ENCODE measurements at regions not wholly inside any gene's neighbourhood (a gene's known extent, or its start where the extent isn't known, plus 50 kb on each side); places are given as distances from the start of the nearest gene placed in this dataset.
A peak's percentile ranks its signal among the peaks of the same experiment; 100 is the strongest.
"Not testable (repeated sequence)": the region's sequence is repeated elsewhere in the genome, so short reads cannot be mapped to it uniquely, and the experiment has no call there.

DNA sequence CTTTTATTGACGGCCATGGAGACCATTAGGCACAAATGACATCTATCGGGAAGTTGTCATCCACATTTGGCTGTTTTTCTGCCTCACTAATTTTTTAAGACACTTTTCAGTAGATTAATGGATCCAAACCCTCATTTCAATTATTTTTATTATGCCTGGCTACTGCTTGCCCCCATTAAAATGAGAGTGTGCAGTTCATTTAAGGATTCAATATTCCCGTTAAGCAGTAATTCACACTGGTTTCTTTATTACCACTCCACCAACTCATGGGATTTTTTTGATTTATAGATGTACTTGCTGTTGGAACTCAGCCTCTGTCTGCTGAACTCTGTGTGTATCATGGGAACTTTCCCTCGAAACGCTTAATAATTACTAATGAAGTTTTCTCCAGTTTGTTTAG, 291.8 kb upstream of the PRKX start:
- Mint-ChIP-seq H3K36me3 (no peaks in the 10 kb centered on the region), H3K27ac (no peak overlapping the region), H3K4me1 (no peaks in the 10 kb centered on the region), H3K4me3 (no peak overlapping the region), H3K27me3 (peaks cover 0 to 11% (median 3%) of the 10 kb centered on the region in 5 donors), H3K9me3 (peaks cover 0 to 5% (median 0%) of the 10 kb centered on the region in 9 donors)
- POLR2A ChIA-PET: no interaction called here
- no peak for ATAC-seq
- no peak for DNase-seq

DNA sequence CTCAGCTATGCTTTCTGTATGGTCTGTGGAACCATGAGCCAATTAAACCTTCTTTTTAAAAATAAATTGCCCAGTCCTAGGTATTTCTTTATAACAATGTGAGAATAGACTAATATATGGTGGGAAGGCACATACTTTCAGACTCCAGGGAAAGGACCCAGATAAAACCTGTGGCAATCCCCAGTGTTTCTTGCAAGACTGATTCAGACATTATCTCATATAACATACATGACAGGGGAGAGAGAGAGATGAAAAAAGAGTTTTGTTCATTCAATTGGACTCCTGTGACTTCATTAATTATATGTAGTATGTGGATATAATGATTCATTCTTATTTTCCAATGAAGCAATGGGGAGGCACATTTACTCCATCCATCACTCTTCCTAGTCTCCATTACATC, 291.4 kb upstream of the PRKX start:
- DNase-seq (no peak), ATAC-seq (no peak)
- H3K27ac Mint-ChIP-seq: no peak overlapping the region
- H3K4me3 Mint-ChIP-seq: no peak overlapping the region
- H3K9me3 Mint-ChIP-seq: peaks cover 0 to 6% (median 0%) of the 10 kb centered on the region in 9 donors
- H3K4me1 Mint-ChIP-seq: no peaks in the 10 kb centered on the region
- POLR2A ChIA-PET: no interaction called here
- no peaks in the 10 kb centered on the region for H3K36me3 Mint-ChIP-seq
- H3K27me3 Mint-ChIP-seq: peaks cover 0 to 11% (median 3%) of the 10 kb centered on the region in 5 donors

DNA sequence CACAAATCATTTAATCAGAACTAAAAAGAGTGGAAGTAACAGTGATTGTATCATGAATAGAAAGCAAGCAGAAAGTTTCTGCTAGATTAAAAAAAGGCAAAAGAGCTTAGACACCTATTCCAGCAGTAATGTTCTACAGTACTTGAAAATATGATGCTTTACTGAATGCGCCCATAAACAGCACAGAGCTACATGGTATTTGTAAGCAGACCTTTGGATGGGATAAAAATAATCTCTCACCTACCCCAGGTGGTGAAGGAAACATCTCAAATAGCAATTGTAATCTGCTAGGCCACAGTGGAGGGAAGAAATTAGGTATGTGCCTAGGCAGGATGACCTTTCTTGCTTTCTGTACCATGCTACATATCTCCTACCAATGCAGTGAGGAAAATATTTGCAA, 280.9 kb upstream of the PRKX start:
- no peak overlapping the region for H3K27ac Mint-ChIP-seq
- H3K27me3 Mint-ChIP-seq: peaks cover 0 to 3% (median 0%) of the 10 kb centered on the region in 5 donors
- POLR2A ChIA-PET: no interaction called here
- peaks cover 0 to 28% (median 3%) of the 10 kb centered on the region in 9 donors for H3K9me3 Mint-ChIP-seq
- no peaks in the 10 kb centered on the region for H3K4me1 Mint-ChIP-seq
- peaks cover 0 to 7% (median 0%) of the 10 kb centered on the region in 3 donors for H3K36me3 Mint-ChIP-seq
- no peak overlapping the region for H3K4me3 Mint-ChIP-seq
- DNase-seq (no peak), ATAC-seq (no peak)

DNA sequence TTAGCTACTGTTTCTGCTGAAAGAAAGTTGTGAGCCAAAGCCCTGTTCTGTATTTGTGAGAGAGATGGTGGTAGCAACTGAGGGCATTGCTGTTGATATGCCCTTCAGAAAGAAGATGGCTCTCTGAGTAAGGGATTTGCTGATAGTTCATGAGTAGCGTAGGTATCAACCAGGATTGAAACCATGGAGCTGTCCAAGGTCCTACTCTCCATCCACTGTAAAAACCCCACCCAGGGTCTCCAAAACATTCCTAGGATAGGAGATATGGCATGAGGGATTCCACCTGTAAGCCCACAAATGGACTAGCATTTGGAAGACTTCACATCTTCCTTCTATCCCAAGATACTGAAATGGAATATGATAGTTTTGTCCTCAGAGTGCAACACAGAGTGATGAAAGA, 277.1 kb upstream of the PRKX start:
- Mint-ChIP-seq H3K9me3 (peaks cover 0 to 28% (median 3%) of the 10 kb centered on the region in 9 donors), H3K36me3 (peaks cover 0 to 7% (median 0%) of the 10 kb centered on the region in 3 donors), H3K27ac (no peak overlapping the region), H3K4me3 (no peak overlapping the region), H3K27me3 (peaks cover 0 to 4% (median 0%) of the 10 kb centered on the region in 5 donors), H3K4me1 (no peaks in the 10 kb centered on the region)
- ATAC-seq (no peak), DNase-seq (no peak)
- POLR2A ChIA-PET: no interaction called here

DNA sequence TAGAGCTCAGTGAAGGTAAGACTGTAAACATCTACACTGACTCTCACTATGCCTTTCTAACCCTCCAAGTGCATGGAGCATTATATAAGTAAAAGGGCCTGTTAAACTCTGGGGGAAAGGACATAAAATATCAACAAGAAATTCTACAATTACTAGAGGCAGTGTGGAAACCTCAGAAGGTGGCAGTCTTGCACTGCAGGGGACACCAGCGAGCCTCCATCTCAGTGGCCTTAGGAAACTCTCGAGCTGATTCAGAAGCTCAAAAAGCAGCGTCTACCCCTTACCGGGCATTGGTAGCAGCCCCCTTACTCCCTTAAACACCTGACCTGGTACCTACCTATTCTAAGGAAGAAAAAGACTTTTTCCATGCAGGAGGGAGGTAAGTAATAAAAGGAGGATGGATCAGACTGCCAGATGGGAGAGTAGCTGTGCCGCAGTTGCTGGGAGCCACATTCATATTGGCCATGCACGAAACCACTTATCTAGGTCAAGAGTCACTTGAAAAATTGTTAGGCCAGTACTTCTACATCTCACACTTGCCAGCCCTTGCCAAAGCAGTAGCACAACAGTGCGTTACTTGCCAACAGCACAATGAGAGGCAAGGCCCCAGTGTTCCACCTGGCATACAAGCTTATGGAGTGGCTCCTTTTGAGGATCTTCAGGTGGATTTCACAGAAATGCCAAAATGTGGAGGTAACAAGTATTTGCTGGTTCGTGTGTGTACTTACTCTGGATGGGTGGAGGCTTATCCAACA, 258.8 kb upstream of the PRKX start:
- H3K4me1 Mint-ChIP-seq, ATAC-seq, H3K27ac Mint-ChIP-seq, POLR2A ChIA-PET, H3K36me3 Mint-ChIP-seq, DNase-seq, H3K9me3 Mint-ChIP-seq, H3K27me3 Mint-ChIP-seq, H3K4me3 Mint-ChIP-seq: not testable (repeated sequence)

DNA sequence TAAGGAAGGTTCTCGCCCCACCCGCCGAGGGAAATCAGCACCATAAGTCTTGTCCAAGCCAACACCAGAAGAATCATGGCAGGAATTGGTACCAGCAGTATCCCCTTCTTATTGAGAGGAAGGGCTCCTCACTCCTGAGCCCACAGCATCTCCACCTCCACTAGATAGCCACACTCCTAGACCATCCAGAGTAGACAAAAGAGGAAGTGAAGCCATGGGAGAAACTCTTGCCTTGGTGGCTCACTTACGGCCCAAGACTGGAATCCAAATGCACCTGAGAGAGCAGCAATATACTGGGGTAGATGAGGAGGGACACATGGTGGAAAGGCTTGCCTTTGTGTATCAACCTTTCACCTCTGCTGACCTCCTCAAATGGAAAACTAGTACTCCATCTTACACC, 255.3 kb upstream of the PRKX start:
- H3K4me3 Mint-ChIP-seq: no peak overlapping the region
- peaks cover 0 to 4% (median 0%) of the 10 kb centered on the region in 5 donors for H3K27me3 Mint-ChIP-seq
- no peaks in the 10 kb centered on the region for H3K36me3 Mint-ChIP-seq
- no peak for ATAC-seq
- no peak for DNase-seq
- peaks cover 0 to 2% (median 0%) of the 10 kb centered on the region in 9 donors for H3K9me3 Mint-ChIP-seq
- no peak overlapping the region for H3K27ac Mint-ChIP-seq
- no peaks in the 10 kb centered on the region for H3K4me1 Mint-ChIP-seq
- POLR2A ChIA-PET: no interaction called here

DNA sequence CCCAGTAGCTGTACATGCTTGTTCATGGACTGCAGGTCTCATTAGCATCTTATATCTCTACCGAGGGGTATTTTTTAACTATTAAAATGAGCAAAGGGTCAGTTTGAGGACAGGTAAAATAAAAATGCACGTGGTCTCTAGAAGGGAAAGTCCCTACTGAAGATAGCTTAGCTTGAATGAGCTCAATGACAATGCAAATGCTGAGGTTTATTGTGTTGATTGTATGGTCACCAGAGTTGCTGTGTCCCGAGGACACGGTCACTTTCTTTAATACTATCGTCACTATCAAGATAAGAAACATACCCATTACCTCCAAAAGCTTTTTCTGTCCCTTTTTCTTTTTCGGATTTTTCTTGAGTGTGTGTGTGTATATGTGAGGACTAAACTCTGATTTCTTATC, 250.5 kb upstream of the PRKX start:
- DNase-seq: no peak
- Mint-ChIP-seq H3K9me3 (peaks cover 0 to 6% (median 0%) of the 10 kb centered on the region in 9 donors), H3K27me3 (peaks cover 0 to 8% (median 6%) of the 10 kb centered on the region in 5 donors), H3K4me1 (peaks cover 0 to 7% (median 3%) of the 10 kb centered on the region in 4 donors), H3K36me3 (peaks cover 0 to 5% (median 0%) of the 10 kb centered on the region in 3 donors), H3K27ac (no peak overlapping the region), H3K4me3 (no peak overlapping the region)
- ATAC-seq: no peak
- POLR2A ChIA-PET: no interaction called here

DNA sequence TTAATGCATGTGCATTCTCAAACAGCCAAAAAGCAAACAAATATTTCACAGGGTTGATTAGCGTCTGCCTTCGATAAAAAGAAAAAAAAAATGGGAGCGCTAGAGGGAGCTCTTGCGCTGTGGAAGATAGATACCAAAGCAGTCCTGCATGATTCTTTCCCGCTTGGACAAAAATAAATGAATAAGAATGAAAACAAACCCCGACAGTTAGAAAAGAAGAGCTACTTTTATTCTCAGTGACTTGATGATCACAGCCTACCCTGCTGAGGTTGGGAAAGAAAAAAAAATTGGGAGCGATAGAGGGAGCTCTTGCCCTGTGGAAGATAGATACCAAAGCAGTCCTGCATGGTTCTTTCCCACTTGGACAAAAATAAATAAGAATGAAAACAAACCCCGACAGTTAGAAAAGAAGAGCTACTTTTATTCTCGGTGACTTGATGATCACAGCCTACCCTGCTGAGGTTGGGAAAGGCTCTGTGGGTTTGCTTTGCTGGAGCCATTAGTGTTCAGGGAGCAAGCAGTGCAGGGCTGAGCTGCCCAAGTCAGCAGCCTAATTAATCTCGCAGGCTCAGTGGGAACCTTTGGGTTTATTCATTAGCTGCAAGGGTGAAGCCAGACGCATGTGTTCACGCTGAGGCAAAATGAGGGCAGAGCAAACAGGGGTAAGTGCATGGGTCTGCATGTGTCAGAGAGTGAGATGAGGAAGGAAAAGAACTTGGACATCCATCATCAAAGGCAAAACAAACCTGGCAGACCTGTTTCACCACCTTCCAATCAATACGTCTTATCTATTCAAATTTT, 249.3 kb upstream of the PRKX start:
- DNase-seq: peak in 2 of 10 donors; percentile 9 to 17
- H3K36me3 Mint-ChIP-seq: peaks cover 0 to 5% (median 0%) of the 10 kb centered on the region in 3 donors
- POLR2A ChIA-PET: no interaction called here
- H3K27ac Mint-ChIP-seq: no peak overlapping the region
- H3K4me3 Mint-ChIP-seq: peak overlapping the region in 4 of 10 donors; percentile 18 to 58 (median 38)
- no peak for ATAC-seq
- peaks cover 0 to 7% (median 3%) of the 10 kb centered on the region in 4 donors for H3K4me1 Mint-ChIP-seq
- peaks cover 0 to 6% (median 0%) of the 10 kb centered on the region in 9 donors for H3K9me3 Mint-ChIP-seq
- H3K27me3 Mint-ChIP-seq: peaks cover 0 to 8% (median 6%) of the 10 kb centered on the region in 5 donors

DNA sequence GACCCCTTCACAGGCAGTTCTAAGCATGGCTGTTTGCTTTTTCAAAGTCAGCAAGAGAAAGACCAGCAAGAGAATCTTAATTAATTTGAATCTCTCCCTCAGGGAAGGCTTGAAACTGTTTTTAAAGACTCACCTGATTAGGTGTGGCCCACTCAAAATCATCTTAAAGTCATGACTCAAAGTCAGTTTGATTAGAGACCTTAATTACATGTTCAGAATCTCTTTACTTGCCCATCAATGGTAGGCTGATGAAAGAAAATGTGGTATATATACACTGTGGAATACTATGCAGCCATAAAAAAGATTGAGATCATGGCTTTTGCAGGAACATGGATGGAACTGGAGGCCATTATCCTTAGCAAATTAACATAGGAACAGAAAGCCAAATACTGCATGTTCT, 247.5 kb upstream of the PRKX start:
- Mint-ChIP-seq H3K36me3 (peaks cover 0 to 5% (median 0%) of the 10 kb centered on the region in 3 donors), H3K4me1 (peaks cover 0 to 7% (median 3%) of the 10 kb centered on the region in 4 donors), H3K27ac (no peak overlapping the region), H3K9me3 (peaks cover 0 to 6% (median 0%) of the 10 kb centered on the region in 9 donors), H3K27me3 (peaks cover 0 to 8% (median 6%) of the 10 kb centered on the region in 5 donors), H3K4me3 (no peak overlapping the region)
- POLR2A ChIA-PET: no interaction called here
- ATAC-seq (no peak), DNase-seq (no peak)

DNA sequence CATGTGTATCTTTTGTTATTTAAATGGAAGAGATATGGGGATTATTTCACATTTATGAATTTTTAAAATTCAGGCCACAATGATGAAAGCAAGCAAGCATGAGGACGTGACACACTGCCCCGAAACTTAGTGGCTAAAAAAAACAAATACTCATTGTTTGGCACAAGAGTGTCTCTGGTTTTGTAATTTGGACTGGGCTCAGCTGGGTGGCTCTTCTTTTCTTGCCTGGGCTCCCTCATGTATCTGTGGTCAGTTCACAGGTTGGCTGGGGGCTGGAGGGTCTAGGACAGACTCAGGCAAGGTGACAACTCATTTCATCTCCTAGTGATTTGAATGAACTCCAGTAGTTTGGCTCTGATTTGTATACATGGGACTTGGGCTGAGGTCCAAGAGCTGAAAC, 238.4 kb upstream of the PRKX start:
- ATAC-seq (no peak), DNase-seq (no peak)
- POLR2A ChIA-PET: no interaction called here
- H3K27me3 Mint-ChIP-seq: peaks cover 0 to 21% (median 5%) of the 10 kb centered on the region in 5 donors
- H3K9me3 Mint-ChIP-seq: peaks cover 0 to 9% (median 2%) of the 10 kb centered on the region in 9 donors
- H3K4me3 Mint-ChIP-seq: no peak overlapping the region
- peaks cover 0 to 15% (median 0%) of the 10 kb centered on the region in 3 donors for H3K36me3 Mint-ChIP-seq
- H3K4me1 Mint-ChIP-seq: no peaks in the 10 kb centered on the region
- no peak overlapping the region for H3K27ac Mint-ChIP-seq

DNA sequence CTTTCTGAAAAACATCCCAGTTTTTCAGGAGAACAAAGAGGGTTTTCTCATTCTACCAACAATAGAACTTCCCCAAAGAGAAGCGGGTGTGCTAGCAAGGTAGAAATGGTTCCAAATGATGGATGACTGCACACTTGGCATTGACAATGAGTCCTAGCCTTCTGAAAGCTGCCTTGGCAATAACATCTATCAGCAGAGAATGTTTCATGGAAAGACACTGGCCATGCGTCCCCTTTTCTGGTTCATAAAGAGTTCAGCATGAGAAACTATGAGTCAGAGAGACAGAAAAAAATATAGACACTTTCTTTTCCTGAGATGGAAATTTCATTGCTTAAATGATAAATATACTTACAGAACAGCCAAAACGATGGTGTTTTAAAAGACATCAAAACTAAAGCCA, 236.9 kb upstream of the PRKX start:
- Mint-ChIP-seq H3K27me3 (peaks cover 0 to 21% (median 5%) of the 10 kb centered on the region in 5 donors), H3K4me3 (no peak overlapping the region), H3K27ac (no peak overlapping the region), H3K4me1 (no peaks in the 10 kb centered on the region), H3K9me3 (peaks cover 0 to 9% (median 2%) of the 10 kb centered on the region in 9 donors), H3K36me3 (peaks cover 0 to 15% (median 0%) of the 10 kb centered on the region in 3 donors)
- ATAC-seq (no peak), DNase-seq (no peak)
- POLR2A ChIA-PET: no interaction called here

DNA sequence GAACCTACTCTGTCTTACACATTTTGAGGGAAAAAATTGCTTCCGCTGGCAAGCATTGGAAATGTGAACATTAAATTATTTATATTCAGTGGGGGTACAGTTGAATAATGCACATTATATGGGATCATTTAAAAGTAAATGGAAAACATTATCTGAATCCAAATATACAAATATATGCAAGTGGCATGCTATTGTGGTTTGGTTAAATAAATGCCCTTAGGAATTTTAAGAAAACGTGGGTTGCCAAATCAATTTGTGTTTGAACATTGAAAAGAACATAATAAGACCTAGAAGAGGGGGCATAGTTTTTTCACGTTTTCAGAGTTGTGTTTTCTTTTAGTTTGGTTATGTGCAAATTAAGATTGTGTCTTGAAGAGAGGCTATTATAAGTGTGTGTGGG, 230.5 kb upstream of the PRKX start:
- POLR2A ChIA-PET: no interaction called here
- Mint-ChIP-seq H3K27me3 (peaks cover 0 to 9% (median 3%) of the 10 kb centered on the region in 5 donors), H3K36me3 (peaks cover 0 to 5% (median 0%) of the 10 kb centered on the region in 3 donors), H3K9me3 (peaks cover 0 to 8% (median 0%) of the 10 kb centered on the region in 9 donors), H3K27ac (no peak overlapping the region), H3K4me1 (no peaks in the 10 kb centered on the region), H3K4me3 (no peak overlapping the region)
- ATAC-seq (no peak), DNase-seq (no peak)

DNA sequence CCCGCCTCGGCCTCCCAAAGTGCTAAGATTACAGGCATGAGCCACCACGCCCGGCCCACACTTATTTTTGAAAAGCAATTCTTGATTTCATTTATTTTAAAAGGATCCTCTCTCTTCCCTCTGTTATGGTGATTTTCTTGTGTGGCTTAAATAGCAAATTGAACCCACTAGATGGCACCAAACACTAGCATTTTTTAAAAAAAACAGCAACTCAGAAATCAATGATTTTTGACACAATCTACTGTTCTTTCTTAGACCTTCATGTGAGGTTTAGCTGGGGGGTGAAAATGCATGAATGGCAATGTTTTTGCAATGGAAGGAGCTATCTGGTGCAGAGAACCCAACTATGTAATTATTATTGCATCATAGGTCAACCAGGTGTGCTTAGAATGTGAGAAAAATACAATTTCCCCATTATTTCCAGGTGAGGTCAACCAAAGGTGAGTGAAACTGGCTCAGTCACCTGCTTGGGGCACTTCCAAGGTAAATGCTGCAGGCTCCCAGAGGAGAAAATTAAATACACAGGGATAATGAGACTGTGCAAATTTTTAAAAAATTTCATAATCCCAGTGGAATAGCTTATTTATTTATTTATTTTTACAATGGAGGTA, 226.7 kb upstream of the PRKX start:
- H3K27me3 Mint-ChIP-seq: peaks cover 0 to 9% (median 3%) of the 10 kb centered on the region in 5 donors
- ATAC-seq (no peak), DNase-seq (peak in 3 of 10 donors; percentile 9 to 22 (median 11))
- no peaks in the 10 kb centered on the region for H3K4me1 Mint-ChIP-seq
- POLR2A ChIA-PET: no interaction called here
- peaks cover 0 to 8% (median 0%) of the 10 kb centered on the region in 9 donors for H3K9me3 Mint-ChIP-seq
- H3K4me3 Mint-ChIP-seq: no peak overlapping the region
- peaks cover 0 to 5% (median 0%) of the 10 kb centered on the region in 3 donors for H3K36me3 Mint-ChIP-seq
- no peak overlapping the region for H3K27ac Mint-ChIP-seq
